Stimulated activated CD4-positive, alpha-beta T cell treated with anti-CD3 and anti-CD28 coated beads, TNF-alpha, amount 100 ng/mL, for 48 hours (primary cell): ENCODE measurements at regions not wholly inside any gene's neighbourhood (a gene's known extent, or its start where the extent isn't known, plus 50 kb on each side); places are given as distances from the start of the nearest gene placed in this dataset.

Source experiments
- DNase-seq, 3 donors: peaks; one replicate each; pipeline ENCODE4 v3.0.0-alpha.2; 2020; ENCODE audit warnings: low read depth in 3 of 3

DNA sequence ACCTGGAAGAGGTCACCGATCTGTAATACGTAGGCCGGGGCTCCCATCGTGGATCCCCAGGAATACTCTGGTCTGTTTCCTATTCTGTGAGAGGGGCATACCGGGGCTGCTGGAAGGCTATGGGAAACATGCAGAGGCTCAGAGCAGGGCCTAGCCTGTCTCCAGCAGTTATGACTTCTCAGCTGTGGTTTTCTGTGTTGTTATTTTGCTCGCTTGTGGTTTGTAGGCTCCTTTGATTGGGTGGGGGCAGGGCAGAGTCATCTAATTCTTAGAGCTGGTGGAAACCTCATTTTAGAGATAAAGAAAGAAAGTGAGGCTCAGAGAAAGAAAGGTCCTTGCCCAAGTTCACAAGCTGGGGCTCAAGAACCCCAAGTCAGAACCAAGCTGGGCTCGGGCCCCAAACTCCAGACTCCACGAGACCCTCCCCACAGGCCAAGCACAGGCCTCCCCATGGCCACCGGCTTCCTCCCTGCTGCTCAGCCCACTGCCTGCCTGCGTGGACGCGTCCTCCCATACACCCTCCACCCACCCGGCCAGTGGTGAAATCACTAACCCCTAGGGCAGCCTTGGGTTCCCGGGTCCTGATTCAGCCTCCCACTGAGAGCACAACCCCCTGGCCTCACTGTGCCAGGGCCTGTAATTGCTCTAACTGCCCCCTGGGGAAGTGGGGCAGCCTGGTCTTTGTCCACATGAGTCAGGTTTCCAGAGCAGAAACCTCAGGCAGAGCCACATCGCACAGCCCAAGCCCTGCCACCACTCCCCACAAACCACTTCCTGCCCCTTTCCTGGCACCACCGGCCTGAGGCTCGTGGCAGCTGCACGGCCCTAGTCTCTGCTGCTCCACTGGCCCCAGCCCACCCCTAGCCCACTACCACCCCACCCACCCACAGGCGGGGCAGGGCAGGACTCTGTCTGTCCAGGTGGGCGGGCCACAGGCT is 270.8 kb downstream of the UACA start:
- peak; percentile 63 to 83 (median 72) for DNase-seq

DNA sequence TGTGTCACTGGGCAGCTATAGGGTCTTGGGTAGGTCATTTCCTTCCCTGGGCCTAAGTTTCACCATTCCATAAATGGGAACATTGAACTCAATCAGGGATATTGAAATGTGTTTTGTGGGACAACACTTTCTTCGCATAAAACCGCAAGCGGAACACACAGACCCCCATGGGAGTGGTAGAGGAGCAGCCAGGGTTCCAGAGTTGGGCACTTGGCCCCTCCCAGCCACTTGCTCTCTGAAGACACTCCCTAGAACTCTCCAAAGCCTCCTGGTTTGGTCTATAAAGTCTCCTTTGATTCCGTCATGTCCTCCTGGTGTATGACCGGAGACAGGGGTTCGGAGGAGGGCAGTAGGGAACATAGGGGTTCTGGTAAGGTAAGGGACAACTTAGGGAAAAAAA is 271.7 kb downstream of the UACA start:
- no peak for DNase-seq

DNA sequence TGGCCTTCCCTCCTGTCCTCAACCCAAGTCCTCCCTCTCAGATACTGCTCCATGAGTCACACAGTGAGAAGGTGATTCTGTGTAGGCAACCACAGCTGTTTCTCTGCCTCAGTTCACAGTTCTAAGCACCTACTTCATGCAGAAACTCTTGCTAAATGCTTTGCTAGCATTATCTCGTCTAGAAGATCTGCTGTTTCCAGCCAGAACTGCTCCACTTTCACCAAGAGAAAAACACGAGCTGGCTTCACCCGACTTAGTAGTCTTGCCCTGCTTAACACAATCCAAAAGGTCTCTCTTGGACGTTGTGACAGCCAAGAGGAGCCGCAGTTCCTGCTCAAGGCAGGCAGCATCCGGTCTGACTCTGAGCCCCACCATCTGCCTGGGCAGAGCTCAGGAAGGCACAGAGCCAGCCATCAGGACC is 272.1 kb downstream of the UACA start:
- DNase-seq, result no peak

DNA sequence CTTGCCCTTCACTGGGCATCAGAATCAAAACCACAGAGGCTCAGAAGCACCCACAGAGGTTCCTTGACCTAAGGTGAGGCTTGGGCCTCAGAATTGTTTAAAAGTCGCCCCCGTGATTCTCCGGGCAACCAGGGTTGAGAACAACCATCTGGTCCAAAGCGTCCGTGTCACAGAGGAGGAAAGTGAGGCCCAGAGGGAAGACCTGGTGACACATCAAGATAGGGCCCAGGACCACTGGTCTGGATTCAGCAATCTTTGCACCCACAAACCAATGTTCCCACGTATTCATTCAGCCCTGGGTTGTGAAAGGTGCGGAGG is 272.6 kb downstream of the UACA start:
- no peak for DNase-seq

DNA sequence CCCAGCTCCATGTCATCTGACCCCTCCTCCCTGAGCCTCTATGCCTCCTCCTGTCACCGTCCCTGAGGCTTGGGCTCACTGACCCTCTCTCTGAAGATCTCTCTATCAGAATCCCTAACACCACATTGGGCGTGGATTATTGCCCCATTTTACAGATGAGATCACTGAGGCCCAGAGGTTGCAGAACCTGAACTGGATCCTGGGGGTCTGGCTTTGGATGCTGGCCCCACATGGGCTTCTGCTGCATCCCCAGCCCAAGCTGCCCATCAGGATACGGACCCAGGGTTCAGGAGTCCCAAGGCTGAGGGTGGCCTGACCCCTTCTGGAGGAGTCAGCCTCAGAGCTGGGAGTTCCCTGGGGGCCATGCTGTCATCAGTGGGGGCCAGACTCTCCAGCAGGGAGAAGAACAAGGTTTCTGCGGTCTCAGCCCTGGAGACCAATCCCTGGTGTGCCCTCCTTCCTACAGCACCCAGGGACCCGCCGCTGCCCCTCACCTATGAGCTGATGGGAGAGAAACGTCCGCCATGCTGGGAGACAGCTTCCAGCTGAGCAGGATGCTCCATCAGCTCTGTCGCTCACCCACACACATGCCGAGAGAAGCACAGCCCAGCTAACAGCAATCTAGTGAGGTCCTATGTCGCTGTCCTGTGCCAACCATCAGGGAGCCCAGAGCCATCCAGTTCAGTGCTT is 273.1 kb downstream of the UACA start:
- DNase-seq, result no peak

DNA sequence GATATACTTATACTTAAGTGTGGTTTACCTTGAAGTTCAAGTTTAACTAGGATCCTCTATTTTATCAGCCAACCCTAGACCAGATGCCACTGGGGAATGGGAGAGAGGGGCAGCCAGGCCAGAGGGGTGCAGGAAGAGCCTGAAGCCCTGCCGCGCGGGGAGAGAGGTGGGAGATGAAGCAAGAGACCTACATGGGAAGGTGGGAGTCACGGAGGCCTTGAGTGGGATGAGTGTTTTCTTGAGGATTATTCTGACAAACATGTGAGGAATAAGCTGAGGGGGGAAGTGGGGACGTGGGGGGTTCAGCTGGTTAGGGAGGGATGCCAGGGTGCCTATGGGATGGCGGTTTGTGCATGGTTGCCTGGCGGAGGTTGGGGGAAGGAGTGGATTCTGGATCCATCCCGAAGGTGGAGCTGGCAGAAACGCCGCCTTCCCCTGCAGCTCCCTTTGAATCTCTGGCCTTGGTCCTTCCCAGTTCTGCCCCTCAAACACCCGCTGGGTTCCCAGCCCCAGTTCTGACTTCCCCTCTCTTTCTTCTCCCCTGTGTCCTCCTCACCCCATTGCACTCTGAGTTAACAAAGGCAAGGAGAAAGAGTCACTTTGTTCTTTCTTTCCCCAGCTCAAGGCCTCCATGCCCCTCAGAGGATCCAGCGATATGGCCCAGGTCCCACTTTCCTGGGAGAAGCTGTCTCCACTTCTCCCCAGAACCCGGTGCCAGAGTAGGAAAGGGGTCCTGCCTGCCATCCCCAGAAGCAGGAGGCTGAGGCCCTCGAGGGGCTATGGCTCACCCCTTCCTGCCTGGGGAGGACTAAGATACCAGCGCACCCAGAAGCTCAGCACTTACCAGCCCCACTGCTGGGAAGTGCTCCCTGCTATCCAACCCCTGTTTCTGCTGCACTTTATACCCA is 274.2 kb downstream of the UACA start:
- no peak for DNase-seq

DNA sequence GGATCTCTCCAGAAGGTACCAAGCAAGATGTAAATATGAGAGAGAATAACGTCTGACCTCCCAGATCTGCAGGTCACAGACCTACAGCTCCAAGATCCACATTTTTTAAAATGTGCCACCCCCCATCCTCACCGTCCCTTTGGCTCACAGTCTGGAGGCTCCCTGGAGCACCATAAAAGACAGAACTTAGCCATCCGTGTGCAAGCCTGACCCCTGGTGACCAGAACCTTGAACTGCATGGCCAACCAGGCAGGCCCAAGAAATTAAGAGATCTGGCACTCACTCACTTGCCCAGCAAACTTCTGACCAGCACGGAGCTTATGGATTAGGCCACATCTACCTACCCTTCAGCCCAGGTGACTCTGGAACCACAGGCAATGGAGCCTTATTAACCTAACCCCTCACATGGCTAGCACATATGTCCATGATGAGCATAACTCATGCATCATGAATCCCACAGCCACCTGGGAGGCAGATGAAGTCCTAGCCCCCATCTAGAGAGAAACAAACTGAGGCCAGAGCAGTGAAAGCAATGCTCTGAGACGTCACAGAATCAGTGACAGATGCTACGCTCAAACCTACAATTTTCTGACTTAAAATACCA is 275.3 kb downstream of the UACA start:
- peak in 1 of 3 donors; percentile 53 for DNase-seq

DNA sequence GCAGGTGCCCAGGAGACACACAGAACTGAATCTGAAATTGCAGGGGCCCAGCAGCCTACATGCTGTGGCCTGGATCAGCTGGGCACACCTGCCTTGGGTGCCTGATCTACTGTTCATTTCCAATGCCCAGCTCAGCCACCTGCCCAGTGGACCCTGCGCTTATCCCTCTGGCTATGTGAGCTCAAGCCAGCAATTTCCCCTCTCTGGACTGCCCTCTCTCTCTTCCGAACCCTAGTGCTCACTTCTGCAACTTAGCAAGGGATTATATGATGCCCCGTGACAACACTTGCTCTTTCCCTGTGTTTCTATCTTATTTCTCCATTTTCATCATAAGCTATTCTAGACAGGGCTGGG is 276.0 kb downstream of the UACA start:
- no peak for DNase-seq

DNA sequence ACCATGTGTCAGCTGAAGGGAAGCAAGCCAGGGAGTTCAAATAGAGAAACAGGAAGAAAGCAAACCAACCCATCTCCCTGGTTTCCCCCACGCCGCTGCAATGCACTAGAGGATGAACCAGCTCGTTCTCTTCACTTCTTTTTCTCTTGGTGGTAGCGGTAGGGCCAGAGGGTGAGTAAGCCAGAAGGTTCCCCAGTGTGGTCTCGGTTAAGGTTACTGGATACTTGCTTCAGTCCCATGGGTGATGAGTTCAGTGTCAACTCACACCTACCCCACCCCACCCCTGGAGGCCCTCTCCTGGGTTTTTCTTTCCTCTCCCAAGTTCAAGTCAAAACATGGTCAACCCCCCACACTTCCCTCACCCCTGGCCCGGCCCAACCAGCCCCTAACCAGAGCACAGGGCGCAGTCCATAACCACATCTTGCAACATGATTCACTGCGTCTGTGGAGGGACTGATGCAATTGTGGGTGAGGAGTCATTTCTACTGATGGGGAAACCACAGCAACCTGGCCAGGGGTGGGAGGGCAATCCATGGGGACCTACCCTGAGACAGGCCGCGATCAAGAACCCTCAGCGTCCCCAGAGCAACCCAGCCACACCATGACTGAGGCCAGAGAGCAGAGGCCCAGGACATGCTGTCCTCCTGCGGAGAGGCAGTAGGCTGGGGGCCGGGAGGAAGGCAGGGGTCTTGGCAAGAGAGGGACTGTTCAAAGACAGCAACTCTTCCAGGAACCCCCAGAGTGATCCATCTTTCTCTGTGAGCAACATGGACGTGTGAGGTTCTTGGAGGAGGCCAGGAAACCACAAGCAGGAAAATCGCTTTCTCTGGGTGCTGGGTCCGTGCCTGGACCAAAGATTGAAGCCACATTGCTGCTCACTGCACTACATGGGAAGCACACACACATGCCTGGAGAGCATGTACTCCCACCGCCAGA is 276.6 kb downstream of the UACA start:
- peak; percentile 52 to 86 (median 75) for DNase-seq

DNA sequence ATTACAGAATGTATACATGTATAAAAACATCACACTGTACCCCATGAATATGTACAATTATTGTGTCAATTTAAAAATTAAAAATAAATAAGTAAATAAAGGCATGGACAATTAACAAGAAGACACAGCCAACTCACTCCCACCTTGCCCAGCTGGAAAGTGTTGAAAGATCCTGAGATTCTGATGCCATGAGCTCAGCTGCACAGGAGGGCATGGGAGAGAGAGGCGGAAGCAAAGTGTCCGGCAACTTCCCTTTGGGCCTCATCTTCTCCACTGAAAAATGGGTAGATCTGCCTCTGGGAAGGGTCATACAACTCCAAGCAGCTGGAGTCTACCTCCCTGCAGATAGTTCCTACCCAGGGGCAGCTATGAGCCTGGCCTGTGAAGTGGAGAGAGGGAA is 277.3 kb downstream of the UACA start:
- DNase-seq, result no peak

DNA sequence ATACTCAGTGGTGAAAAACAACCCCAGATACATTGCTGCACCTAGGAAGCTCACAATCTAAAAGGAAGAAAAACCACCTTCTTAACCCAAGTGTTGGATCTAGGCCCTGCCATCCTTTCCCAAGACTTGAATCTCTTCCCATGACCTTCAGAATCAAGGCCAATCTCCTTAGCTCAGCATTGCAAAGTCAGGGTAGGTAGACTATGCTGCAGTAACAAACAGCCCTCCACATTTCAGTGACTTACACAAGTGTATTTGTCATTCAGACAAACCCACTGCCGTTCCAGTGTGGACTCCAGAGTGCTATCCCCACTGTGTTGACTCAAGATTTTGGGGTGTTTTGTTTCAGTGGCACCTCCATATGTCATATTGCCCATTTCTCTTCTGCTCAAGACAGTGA is 278.4 kb downstream of the UACA start:
- DNase-seq, result no peak

DNA sequence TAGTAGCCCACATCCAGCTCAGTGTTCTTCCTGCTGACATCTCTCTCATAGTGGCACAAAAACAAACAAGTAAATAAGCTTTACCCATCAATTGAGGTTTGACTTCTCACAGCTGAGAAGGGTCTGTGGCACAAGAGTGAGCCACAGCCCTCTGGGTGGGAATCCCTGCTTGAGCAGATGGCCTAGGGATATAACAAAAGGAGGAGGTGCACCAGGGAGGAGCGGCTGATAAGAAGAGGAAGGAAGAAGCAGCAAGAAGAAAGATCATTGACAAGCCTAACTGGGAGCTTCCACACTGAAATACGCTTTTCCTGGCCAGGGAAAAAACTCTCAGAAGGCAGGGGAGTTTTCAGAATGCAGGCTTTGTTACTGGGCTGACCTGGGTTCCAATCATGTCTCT is 279.8 kb downstream of the UACA start:
- no peak for DNase-seq

DNA sequence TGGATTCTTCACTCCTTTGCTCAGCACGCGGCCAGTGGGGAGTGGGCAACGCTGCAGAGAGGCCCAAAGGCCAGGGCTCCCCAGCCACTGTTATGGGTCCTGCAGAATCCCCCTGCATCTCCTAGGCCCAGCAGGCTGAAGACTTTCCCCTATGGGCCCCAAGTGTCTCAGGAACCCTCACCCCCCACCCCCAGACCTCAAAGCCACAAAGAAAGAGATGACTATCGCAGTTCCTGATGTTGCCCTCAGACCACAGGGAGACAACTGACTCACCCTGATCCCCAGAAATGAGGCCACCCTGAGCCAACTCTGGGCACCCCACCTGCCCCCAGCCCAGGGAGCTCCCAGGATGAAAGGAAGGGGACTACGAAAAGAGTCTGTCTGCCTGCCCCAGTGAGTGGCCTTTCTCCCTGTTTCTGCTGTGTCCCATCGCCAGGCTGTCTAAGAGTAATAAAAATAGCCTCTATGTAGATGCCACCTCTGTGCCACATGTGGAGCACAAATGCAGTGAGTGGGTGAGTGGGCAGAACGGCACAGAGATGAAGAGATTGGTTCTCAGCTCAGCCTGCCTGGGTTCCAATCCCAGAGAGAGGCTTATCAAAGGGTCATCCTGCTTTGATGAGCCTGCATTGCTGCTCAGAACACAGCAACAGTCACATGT is 283.0 kb downstream of the UACA start:
- DNase-seq, result peak; percentile 44 to 62 (median 61)

DNA sequence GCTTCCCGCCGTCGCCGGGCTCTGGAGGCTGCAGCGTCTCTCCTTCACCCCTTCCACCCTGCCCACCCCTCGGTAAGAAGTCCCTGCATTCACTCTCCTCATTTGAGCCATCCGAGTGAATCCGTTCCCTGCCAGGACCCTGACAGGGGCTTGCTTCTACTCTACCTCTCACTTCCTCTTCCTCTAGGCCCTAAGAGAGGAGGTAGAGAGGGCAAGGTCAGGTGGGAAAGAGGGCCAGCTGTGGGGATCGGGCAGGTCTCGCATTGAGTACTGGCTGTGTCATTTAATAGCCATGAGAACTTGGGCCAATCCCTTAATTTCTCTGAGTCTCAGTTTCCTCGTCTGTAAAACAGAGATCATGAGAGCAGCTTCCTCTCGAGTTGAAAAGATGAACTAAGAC is 283.6 kb downstream of the UACA start:
- no peak for DNase-seq

DNA sequence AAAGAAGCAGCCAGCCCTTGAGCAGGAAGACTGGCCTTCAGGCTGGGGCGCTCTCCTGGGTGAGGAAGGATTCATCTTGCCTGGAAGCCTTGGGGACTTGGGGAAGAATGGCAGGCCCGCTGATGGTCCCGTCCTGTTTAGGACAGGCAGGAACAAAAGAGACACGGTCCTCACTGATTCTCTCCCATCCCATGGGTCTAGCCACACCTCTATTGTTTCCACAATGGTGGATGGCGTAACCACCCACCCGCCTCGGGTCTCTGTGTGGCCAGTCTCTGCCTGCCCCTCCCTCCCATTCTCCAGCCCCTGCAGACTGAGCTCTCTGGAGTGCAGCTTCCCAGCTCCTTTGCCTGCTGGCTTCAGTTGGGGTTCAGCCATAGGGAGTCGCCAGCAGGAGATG is 284.3 kb downstream of the UACA start:
- no peak for DNase-seq

DNA sequence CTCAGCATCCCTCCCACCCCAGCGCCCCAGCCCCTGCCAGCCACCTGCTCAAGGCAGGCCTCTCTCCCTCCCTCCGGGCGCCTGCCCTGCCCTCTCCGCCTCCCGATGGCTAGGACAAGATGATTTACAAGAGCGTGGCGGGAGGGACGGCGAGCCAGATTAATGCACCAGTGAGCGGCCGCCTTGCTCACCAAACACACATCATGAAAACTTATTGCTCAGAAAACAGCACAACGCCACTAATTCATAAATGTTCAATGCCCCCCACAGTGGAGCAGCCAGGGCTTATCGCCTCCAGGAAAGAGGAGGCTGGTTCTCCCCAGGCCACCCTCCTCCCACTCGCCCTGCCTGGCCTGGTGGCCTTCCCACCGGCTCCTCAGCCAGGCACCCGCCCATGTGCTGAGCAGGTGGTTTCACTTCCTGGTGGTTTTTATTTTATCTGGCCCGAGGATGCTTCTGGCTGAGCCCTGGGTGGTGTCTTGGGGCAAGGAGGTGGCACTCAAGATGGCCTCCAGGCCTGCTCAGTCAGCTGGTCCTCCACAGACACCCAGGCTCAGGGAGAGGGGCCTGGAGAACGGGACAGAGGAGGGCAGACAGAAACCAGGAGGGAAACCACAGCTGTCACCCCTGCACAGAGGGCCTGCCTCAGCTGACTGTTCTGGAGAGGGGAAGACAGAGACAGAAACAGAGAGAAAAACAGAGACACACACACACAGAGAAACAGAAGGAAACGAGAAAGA is 284.9 kb downstream of the UACA start:
- DNase-seq, result no peak

DNA sequence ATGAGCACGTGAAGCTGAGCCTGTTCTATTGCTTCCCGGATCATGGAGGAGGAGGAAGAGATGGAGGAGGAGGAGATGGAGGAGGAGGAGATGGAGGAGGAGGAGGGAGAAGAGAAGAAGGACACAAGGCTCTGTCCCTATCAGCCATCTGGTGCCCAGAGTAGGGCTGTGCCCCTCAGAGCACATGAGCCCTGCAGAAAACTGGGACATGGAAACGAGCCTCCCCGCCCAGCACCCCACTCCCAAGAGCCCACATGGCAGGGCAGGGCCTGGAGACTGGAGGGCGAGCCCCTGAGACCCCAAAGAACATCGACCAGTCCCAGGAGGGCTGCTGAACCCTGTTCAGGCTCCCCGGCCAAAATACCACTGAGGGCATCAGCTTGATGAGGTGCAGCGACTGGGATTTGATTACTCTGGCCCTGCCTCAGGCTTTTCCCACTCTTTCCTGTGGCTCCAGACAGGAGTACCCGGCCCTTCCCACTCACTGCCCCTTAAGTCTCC is 285.6 kb downstream of the UACA start:
- DNase-seq, result no peak

DNA sequence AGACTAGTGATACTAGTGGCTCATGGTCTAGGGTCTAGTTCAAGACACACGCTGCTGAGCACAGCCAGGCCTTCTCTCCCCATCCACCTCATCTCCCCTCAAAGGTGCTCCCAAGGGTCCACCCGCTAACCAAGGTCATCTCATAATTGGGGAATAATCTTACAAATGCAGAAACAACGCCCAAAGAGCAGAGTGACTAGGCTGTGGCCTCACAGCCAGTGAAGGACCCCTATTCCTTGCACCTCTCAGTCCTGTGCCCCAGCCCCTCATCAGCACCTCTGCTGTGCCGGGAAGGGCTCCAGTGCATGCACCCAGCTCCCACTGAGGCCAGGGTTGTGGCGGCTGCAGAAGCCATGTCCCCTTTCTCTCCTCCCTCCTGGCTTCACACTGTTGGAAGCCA is 286.9 kb downstream of the UACA start:
- DNase-seq, result no peak

DNA sequence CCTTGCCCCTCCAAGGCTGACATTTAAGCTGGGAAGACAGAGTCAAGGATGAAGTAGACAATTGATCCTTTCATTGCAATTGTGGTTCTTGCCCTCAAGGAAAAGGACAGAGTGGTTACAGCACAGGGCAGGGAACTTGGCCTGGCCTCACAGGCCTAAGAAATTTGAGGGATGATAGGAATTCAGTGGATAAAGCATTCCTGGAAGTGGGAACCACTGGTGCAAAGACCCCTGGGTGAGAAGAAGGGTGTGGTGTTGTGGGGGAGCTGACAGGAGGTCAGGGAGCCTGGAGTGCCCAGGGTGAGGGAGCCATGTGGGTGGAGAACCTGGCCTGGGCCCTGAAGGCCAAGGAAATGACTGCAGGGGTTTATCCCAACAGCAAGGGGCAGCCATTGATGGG is 287.4 kb downstream of the UACA start:
- DNase-seq, result no peak
